SK-N-SH treated with all-trans-retinoic acid at 6 μM for 48 hours (cell line): ENCODE measurements at regions not wholly inside any gene's neighbourhood (a gene's known extent, or its start where the extent isn't known, plus 50 kb on each side); places are given as distances from the start of the nearest gene placed in this dataset.

Experiments
- BACH2 ChIP-seq: fragments of 250-450 bp; sonication (Bioruptor Pico); IDR thresholded peaks from 2 replicates; pipeline ENCODE4 v1.9.0; 2021; ENCODE audit warnings: mild to moderate bottlenecking, borderline replicate concordance
- CSDC2 ChIP-seq: fragments of 250-450 bp; sonication (Bioruptor Pico); IDR thresholded peaks from 2 replicates; pipeline ENCODE4 v1.5.0; 2020; ENCODE audit warnings: mild to moderate bottlenecking, moderate library complexity
- RARB ChIP-seq: fragments of 250-450 bp; sonication (Bioruptor Pico); IDR thresholded peaks from 2 replicates; pipeline ENCODE4 v1.8.0; 2021; ENCODE audit warnings: mild to moderate bottlenecking, moderate library complexity
- SNAI2 ChIP-seq: fragments of 250-450 bp; sonication (Bioruptor Pico); IDR thresholded peaks from 2 replicates; pipeline ENCODE4 v1.5.0; 2020; ENCODE audit warnings: mild to moderate bottlenecking, moderate library complexity
- TCF4 ChIP-seq: fragments of 250-450 bp; sonication (Bioruptor Pico); IDR thresholded peaks from 2 replicates; pipeline ENCODE4 v1.8.0; 2021; ENCODE audit warnings: mild to moderate bottlenecking, moderate library complexity, borderline replicate concordance
- ZFP3 ChIP-seq: fragments of 250-450 bp; sonication (Bioruptor Pico); IDR thresholded peaks from 2 replicates; pipeline ENCODE4 v1.5.0; 2020; ENCODE audit warnings: mild to moderate bottlenecking, moderate library complexity
- ZFP30 ChIP-seq: fragments of 450-650 bp; formaldehyde crosslinking; IDR thresholded peaks from 2 replicates; pipeline ENCODE4 v1.5.0; 2022; ENCODE audit warnings: mild to moderate bottlenecking, moderate library complexity
- ZNF565 ChIP-seq: fragments of 450-650 bp; formaldehyde crosslinking; conservative IDR thresholded peaks from 2 replicates; pipeline ENCODE4 v1.5.0; 2020; ENCODE audit warnings: low read depth, mild to moderate bottlenecking, moderate library complexity
- ZNF70 ChIP-seq: fragments of 450-650 bp; formaldehyde crosslinking; IDR thresholded peaks from 2 replicates; pipeline ENCODE4 v1.5.0; 2020; ENCODE audit warnings: mild to moderate bottlenecking, moderate library complexity
- TF ChIP-seq, protein P1 (sequence below): fragments of 250-450 bp; sonication (Bioruptor Pico); IDR thresholded peaks from 2 replicates; pipeline ENCODE4 v1.8.0; 2020; ENCODE audit warnings: mild to moderate bottlenecking, moderate library complexity, borderline replicate concordance
- TF ChIP-seq, protein P2 (sequence below): fragments of 250-450 bp; sonication (Bioruptor Pico); IDR thresholded peaks from 2 replicates; pipeline ENCODE4 v1.8.0; 2021; ENCODE audit warnings: low read depth, mild to moderate bottlenecking, moderate library complexity, borderline replicate concordance

DNA sequence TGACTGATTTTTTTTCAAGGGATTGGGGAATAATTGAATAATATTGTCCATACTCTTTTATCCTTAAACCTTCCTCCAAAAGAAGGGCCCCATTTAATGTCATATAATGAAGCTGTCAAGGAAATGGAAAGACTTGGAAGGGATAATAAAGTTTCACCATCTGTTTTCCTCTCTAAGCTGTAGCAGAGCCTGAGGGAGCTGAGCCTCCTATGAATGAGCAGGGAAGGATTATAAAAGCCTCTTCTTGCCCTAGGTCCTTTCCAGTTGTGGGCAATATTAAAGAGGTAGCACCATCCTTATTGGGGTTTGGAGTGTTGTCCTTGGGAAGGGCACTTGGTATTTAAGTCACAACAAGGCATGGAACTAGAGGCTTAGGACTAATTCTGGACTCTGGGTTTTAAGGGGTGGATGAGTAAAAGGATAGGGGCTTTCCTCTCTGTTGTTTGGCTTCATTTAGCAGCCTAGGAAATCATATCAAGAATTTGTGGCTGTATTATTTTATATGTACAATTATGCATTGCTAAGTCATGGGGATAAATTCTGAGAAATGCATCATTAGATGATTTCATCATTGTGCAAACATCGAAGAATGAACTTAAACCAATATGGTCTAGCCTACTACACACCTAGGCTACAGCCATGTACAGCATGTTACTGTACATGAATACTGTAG, 408.5 kb upstream of the DCN start:
- TF ChIP-seq ZNF70, result no peak
- TF ChIP-seq, protein P1, sequence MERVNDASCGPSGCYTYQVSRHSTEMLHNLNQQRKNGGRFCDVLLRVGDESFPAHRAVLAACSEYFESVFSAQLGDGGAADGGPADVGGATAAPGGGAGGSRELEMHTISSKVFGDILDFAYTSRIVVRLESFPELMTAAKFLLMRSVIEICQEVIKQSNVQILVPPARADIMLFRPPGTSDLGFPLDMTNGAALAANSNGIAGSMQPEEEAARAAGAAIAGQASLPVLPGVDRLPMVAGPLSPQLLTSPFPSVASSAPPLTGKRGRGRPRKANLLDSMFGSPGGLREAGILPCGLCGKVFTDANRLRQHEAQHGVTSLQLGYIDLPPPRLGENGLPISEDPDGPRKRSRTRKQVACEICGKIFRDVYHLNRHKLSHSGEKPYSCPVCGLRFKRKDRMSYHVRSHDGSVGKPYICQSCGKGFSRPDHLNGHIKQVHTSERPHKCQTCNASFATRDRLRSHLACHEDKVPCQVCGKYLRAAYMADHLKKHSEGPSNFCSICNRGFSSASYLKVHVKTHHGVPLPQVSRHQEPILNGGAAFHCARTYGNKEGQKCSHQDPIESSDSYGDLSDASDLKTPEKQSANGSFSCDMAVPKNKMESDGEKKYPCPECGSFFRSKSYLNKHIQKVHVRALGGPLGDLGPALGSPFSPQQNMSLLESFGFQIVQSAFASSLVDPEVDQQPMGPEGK (CRISPR knock-in tag), result no peak
- no peak for TF ChIP-seq CSDC2
- no peak for TF ChIP-seq ZNF565 (CRISPR knock-in tag)
- TF ChIP-seq TCF4 (CRISPR knock-in tag), result no peak
- TF ChIP-seq, protein P2, sequence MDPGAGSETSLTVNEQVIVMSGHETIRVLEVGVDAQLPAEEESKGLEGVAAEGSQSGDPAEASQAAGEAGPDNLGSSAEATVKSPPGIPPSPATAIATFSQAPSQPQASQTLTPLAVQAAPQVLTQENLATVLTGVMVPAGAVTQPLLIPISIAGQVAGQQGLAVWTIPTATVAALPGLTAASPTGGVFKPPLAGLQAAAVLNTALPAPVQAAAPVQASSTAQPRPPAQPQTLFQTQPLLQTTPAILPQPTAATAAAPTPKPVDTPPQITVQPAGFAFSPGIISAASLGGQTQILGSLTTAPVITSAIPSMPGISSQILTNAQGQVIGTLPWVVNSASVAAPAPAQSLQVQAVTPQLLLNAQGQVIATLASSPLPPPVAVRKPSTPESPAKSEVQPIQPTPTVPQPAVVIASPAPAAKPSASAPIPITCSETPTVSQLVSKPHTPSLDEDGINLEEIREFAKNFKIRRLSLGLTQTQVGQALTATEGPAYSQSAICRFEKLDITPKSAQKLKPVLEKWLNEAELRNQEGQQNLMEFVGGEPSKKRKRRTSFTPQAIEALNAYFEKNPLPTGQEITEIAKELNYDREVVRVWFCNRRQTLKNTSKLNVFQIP (CRISPR knock-in tag), result no peak
- TF ChIP-seq ZFP3 (CRISPR knock-in tag), result no peak
- no peak for TF ChIP-seq RARB
- TF ChIP-seq BACH2 (CRISPR knock-in tag), result no peak
- no peak for TF ChIP-seq SNAI2 (CRISPR knock-in tag)
- no peak for TF ChIP-seq ZFP30
